ENCODE measurements at regions not wholly inside any gene's neighbourhood (a gene's known extent, or its start where the extent isn't known, plus 50 kb on each side); places are given as distances from the start of the nearest gene placed in this dataset.

GRCh38 chr12:115322275-115322674, 638.3 kb upstream of the TBX3 start:
- no peaks in the 10 kb centered on the region for H3K36me3 ChIP-seq (ENCODE audit: control insufficient read depth, insufficient read depth, low read length)
- H3K9me3 ChIP-seq (ENCODE audit: control insufficient read depth, low read length) = no peaks in the 10 kb centered on the region
- no peak overlapping the region for H3K27ac ChIP-seq (ENCODE audit: insufficient read depth, low read depth, low read length, poor library complexity, severe bottlenecking)
- no peaks in the 10 kb centered on the region for H3K4me1 ChIP-seq (ENCODE audit: control insufficient read depth, insufficient read depth, low read length)
- no peak overlapping the region for H3K4me3 ChIP-seq (ENCODE audit: insufficient read depth, low read depth, low read length)
- 93 to 95% methylated on average over 4 of the region's 4 CpGs for WGBS, 2 experiments
- H3K27me3 ChIP-seq (ENCODE audit: control insufficient read depth, insufficient read depth, low read length, poor library complexity, severe bottlenecking) = no peaks in the 10 kb centered on the region

DNA sequence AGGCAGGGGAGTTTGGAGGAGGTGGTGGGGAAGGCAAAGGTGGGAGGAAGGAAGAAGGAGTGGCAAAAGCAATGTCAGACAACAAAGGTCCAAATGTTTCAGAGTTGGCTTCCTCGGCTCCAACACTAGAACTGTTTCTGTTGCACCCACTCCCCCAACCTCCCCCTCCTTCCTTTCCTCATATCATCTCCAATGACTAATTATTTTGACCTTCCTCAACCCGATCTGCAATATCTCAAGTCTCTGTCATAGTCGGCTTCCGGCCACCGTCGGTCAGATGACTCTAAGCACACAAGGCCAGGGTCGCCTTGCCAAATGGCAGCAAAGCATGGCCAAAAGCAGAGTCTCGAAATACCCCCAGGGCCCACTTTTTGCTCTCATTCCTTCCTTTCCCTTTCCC, 637.0 kb upstream of the TBX3 start:
- no peak overlapping the region for H3K4me3 ChIP-seq (ENCODE audit: insufficient read depth, low read depth, low read length)
- no peaks in the 10 kb centered on the region for H3K36me3 ChIP-seq (ENCODE audit: control insufficient read depth, insufficient read depth, low read length)
- no peak overlapping the region for H3K27ac ChIP-seq (ENCODE audit: insufficient read depth, low read depth, low read length, poor library complexity, severe bottlenecking)
- no peaks in the 10 kb centered on the region for H3K9me3 ChIP-seq (ENCODE audit: control insufficient read depth, low read length)
- H3K27me3 ChIP-seq (ENCODE audit: control insufficient read depth, insufficient read depth, low read length, poor library complexity, severe bottlenecking) = no peaks in the 10 kb centered on the region
- 90 to 94% methylated on average over 8 of the region's 8 CpGs for WGBS, 2 experiments
- no peaks in the 10 kb centered on the region for H3K4me1 ChIP-seq (ENCODE audit: control insufficient read depth, insufficient read depth, low read length)

GRCh38 chr12:115320451-115320850, 636.5 kb upstream of the TBX3 start:
- no peaks in the 10 kb centered on the region for H3K4me1 ChIP-seq (ENCODE audit: control insufficient read depth, insufficient read depth, low read length)
- H3K27ac ChIP-seq (ENCODE audit: insufficient read depth, low read depth, low read length, poor library complexity, severe bottlenecking) = no peak overlapping the region
- no peaks in the 10 kb centered on the region for H3K27me3 ChIP-seq (ENCODE audit: control insufficient read depth, insufficient read depth, low read length, poor library complexity, severe bottlenecking)
- no peaks in the 10 kb centered on the region for H3K9me3 ChIP-seq (ENCODE audit: control insufficient read depth, low read length)
- no peak overlapping the region for H3K4me3 ChIP-seq (ENCODE audit: insufficient read depth, low read depth, low read length)
- 88 to 91% methylated on average over 4 to 5 of the region's 5 CpGs for whole genome bisulfite sequencing, 2 experiments
- no peaks in the 10 kb centered on the region for H3K36me3 ChIP-seq (ENCODE audit: control insufficient read depth, insufficient read depth, low read length)

- 90 to 94% methylated on average over 8 of the region's 8 CpGs for WGBS, 2 experiments
- Histone ChIP-seq H3K9me3 (ENCODE audit: control insufficient read depth, low read length) (no peaks in the 10 kb centered on the region), H3K36me3 (ENCODE audit: control insufficient read depth, insufficient read depth, low read length) (no peaks in the 10 kb centered on the region), H3K27me3 (ENCODE audit: control insufficient read depth, insufficient read depth, low read length, poor library complexity, severe bottlenecking) (no peaks in the 10 kb centered on the region), H3K27ac (ENCODE audit: insufficient read depth, low read depth, low read length, poor library complexity, severe bottlenecking) (no peak overlapping the region), H3K4me1 (ENCODE audit: control insufficient read depth, insufficient read depth, low read length) (no peaks in the 10 kb centered on the region), H3K4me3 (ENCODE audit: insufficient read depth, low read depth, low read length) (no peak overlapping the region)
Measured at GRCh38 chr12:115319446-115320040, 635.6 kb upstream of the TBX3 start.

GRCh38 chr12:115313929-115314328, 630.0 kb upstream of the TBX3 start:
- Histone ChIP-seq H3K4me3 (ENCODE audit: insufficient read depth, low read depth, low read length) (no peak overlapping the region), H3K27ac (ENCODE audit: insufficient read depth, low read depth, low read length, poor library complexity, severe bottlenecking) (no peak overlapping the region), H3K27me3 (ENCODE audit: control insufficient read depth, insufficient read depth, low read length, poor library complexity, severe bottlenecking) (no peaks in the 10 kb centered on the region), H3K36me3 (ENCODE audit: control insufficient read depth, insufficient read depth, low read length) (no peaks in the 10 kb centered on the region), H3K9me3 (ENCODE audit: control insufficient read depth, low read length) (no peaks in the 10 kb centered on the region), H3K4me1 (ENCODE audit: control insufficient read depth, insufficient read depth, low read length) (no peaks in the 10 kb centered on the region)
- 70 to 77% methylated on average over 2 of the region's 2 CpGs for WGBS, 2 experiments

GRCh38 chr12:115312901-115313300, 628.9 kb upstream of the TBX3 start:
- H3K36me3 ChIP-seq (ENCODE audit: control insufficient read depth, insufficient read depth, low read length) = no peaks in the 10 kb centered on the region
- H3K9me3 ChIP-seq (ENCODE audit: control insufficient read depth, low read length) = no peaks in the 10 kb centered on the region
- no peak overlapping the region for H3K27ac ChIP-seq (ENCODE audit: insufficient read depth, low read depth, low read length, poor library complexity, severe bottlenecking)
- no peak overlapping the region for H3K4me3 ChIP-seq (ENCODE audit: insufficient read depth, low read depth, low read length)
- H3K27me3 ChIP-seq (ENCODE audit: control insufficient read depth, insufficient read depth, low read length, poor library complexity, severe bottlenecking) = no peaks in the 10 kb centered on the region
- no peaks in the 10 kb centered on the region for H3K4me1 ChIP-seq (ENCODE audit: control insufficient read depth, insufficient read depth, low read length)
- 91 to 93% methylated on average over 3 of the region's 3 CpGs for WGBS, 2 experiments

DNA sequence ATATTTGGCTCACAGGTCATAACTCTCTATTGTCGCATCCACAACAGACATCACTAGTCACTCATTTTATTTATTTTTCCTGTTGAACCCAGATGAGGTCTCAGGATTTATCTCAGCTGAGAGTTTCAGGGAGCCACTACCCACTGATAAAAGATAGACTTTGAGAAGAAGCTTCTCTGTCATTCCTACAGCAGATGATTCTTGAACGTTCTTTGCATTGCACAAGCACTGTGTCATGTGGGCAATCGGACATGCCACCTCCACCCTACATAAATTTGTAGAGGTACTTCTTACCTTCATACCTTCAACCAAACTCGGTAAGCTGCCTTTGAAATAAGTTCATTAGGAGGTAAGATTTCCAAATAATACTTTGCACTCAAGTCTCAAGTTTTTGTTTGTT, 627.9 kb upstream of the TBX3 start:
- Histone ChIP-seq H3K4me3 (ENCODE audit: insufficient read depth, low read depth, low read length) (no peak overlapping the region), H3K36me3 (ENCODE audit: control insufficient read depth, insufficient read depth, low read length) (no peaks in the 10 kb centered on the region), H3K9me3 (ENCODE audit: control insufficient read depth, low read length) (no peaks in the 10 kb centered on the region), H3K27ac (ENCODE audit: insufficient read depth, low read depth, low read length, poor library complexity, severe bottlenecking) (no peak overlapping the region), H3K27me3 (ENCODE audit: control insufficient read depth, insufficient read depth, low read length, poor library complexity, severe bottlenecking) (no peaks in the 10 kb centered on the region), H3K4me1 (ENCODE audit: control insufficient read depth, insufficient read depth, low read length) (no peaks in the 10 kb centered on the region)
- WGBS, 2 experiments = 93 to 97% methylated on average over 3 to 4 of the region's 4 CpGs

DNA sequence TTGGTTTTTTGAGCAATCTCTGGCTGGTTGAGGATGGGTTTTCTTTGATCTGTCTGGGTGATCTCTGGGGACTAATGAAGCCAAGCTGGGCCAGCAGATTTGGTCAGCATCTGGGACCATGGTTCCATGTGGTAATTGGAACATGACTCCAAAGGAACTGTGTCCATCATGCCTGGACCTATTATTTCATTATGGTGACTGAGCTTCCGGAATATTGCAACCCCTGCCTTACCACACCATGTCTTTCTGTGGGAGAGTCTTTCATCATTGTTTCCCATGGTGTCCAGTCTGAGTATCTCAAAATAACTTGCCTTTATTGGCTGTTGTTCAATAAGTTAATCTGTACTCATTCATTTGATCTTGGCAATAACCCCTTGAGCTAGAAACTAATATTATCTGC, 624.9 kb upstream of the TBX3 start:
- WGBS, 2 experiments = 87 to 97% methylated on average over 1 of the region's 1 CpG
- no peaks in the 10 kb centered on the region for H3K36me3 ChIP-seq (ENCODE audit: control insufficient read depth, insufficient read depth, low read length)
- H3K4me1 ChIP-seq (ENCODE audit: control insufficient read depth, insufficient read depth, low read length) = no peaks in the 10 kb centered on the region

DNA sequence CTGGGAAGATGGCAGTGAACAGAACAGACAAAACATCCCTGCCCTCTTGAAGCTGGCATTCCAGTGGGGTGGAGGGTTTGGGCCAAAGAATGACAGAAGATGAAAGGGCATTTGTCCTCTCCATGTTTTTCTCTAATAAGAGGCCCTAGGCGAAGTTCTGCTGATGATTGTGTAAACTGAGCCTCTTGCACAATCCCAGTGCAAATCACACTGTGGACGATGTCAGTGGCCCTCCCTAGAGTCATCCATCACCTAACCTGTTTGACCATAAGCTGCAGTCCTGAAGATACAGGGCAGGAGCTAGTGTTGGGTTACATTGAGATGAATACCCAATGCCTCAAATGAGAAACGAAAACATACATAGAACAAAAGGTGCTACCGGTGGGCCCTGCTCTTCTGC, 622.4 kb upstream of the TBX3 start:
- WGBS, 2 experiments = 75 to 77% methylated on average over 4 of the region's 4 CpGs
- Histone ChIP-seq H3K9me3 (ENCODE audit: control insufficient read depth, low read length) (no peaks in the 10 kb centered on the region), H3K36me3 (ENCODE audit: control insufficient read depth, insufficient read depth, low read length) (no peaks in the 10 kb centered on the region), H3K27ac (ENCODE audit: insufficient read depth, low read depth, low read length, poor library complexity, severe bottlenecking) (no peak overlapping the region), H3K4me1 (ENCODE audit: control insufficient read depth, insufficient read depth, low read length) (no peaks in the 10 kb centered on the region), H3K27me3 (ENCODE audit: control insufficient read depth, insufficient read depth, low read length, poor library complexity, severe bottlenecking) (no peaks in the 10 kb centered on the region), H3K4me3 (ENCODE audit: insufficient read depth, low read depth, low read length) (no peak overlapping the region)

More for the DNA sequence above, 624.9 kb upstream of the TBX3 start:
- no peaks in the 10 kb centered on the region for H3K27me3 ChIP-seq (ENCODE audit: control insufficient read depth, insufficient read depth, low read length, poor library complexity, severe bottlenecking)
- no peak overlapping the region for H3K4me3 ChIP-seq (ENCODE audit: insufficient read depth, low read depth, low read length)
- no peaks in the 10 kb centered on the region for H3K9me3 ChIP-seq (ENCODE audit: control insufficient read depth, low read length)
- H3K27ac ChIP-seq (ENCODE audit: insufficient read depth, low read depth, low read length, poor library complexity, severe bottlenecking) = no peak overlapping the region

GRCh38 chr12:115305867-115306266, 621.9 kb upstream of the TBX3 start:
- no peaks in the 10 kb centered on the region for H3K9me3 ChIP-seq (ENCODE audit: control insufficient read depth, low read length)
- H3K4me3 ChIP-seq (ENCODE audit: insufficient read depth, low read depth, low read length) = no peak overlapping the region
- H3K27me3 ChIP-seq (ENCODE audit: control insufficient read depth, insufficient read depth, low read length, poor library complexity, severe bottlenecking) = no peaks in the 10 kb centered on the region
- WGBS, 2 experiments = 91 to 99% methylated on average over 3 of the region's 3 CpGs
- H3K36me3 ChIP-seq (ENCODE audit: control insufficient read depth, insufficient read depth, low read length) = no peaks in the 10 kb centered on the region
- no peaks in the 10 kb centered on the region for H3K4me1 ChIP-seq (ENCODE audit: control insufficient read depth, insufficient read depth, low read length)
- no peak overlapping the region for H3K27ac ChIP-seq (ENCODE audit: insufficient read depth, low read depth, low read length, poor library complexity, severe bottlenecking)

DNA sequence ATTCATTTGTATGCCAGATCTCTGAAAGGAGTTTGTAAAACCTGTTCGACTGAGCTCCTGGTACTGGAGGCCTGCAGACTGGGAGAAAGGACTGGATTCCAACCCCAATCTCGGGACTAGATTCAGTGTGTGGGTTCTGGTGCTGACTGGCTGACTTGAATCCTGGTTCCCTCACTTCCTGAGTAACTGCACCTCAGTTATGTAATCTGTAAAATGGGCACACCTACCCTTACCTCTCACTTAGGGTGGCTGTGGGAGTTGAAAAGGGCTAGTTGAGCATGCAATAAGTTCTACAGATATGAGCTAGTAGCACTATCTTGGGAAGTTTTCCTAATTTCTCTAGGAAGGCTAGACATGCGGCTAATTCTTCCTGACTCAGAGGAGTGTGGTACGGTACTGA, 621.3 kb upstream of the TBX3 start:
- no peaks in the 10 kb centered on the region for H3K27me3 ChIP-seq (ENCODE audit: control insufficient read depth, insufficient read depth, low read length, poor library complexity, severe bottlenecking)
- no peak overlapping the region for H3K27ac ChIP-seq (ENCODE audit: insufficient read depth, low read depth, low read length, poor library complexity, severe bottlenecking)
- WGBS, 2 experiments = 93 to 94% methylated on average over 4 of the region's 4 CpGs
- no peak overlapping the region for H3K4me3 ChIP-seq (ENCODE audit: insufficient read depth, low read depth, low read length)
- H3K9me3 ChIP-seq (ENCODE audit: control insufficient read depth, low read length) = no peaks in the 10 kb centered on the region
- H3K36me3 ChIP-seq (ENCODE audit: control insufficient read depth, insufficient read depth, low read length) = no peaks in the 10 kb centered on the region
- H3K4me1 ChIP-seq (ENCODE audit: control insufficient read depth, insufficient read depth, low read length) = no peaks in the 10 kb centered on the region
